ENCODE measurements at regions not wholly inside any gene's neighbourhood (a gene's known extent, or its start where the extent isn't known, plus 50 kb on each side); places are given as distances from the start of the nearest gene placed in this dataset.

DNA sequence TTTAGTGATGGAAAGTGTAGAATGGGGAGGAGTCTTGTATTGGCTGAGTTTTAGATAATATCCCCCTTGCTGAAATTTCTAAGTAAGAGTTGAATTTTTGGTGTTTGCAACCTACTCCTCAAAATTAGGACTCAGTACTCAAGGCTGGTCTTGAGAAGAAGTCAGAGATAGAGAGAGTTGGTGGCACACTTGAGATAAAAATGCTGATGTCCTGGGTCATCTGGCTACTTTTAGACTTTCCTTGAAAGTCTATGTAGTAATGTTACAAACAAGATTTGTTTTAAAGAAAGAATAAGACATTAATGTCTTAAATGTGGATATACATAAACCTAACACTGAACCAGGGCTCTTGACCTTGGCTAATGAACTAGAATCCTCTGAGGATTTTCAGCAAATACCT lies 62.5 kb upstream of the MLIP start:
- intact Hi-C loops (cut with micrococcal nuclease): no loop called here
- Histone ChIP-seq H3K4me3 (replicated peaks in 1 of 2; ENCODE audit: low read depth in 1 of 2, low read length in 2 of 2) (no peak overlapping the region), H3K9me3 (ENCODE audit: control insufficient read depth in 1 of 2, insufficient read depth in 1 of 2, low read depth in 1 of 2, low read length in 2 of 2) (no peaks in the 10 kb centered on the region), H4K20me1 (ENCODE audit: insufficient read depth) (no peaks in the 10 kb centered on the region), H3K36me3 (ENCODE audit: control insufficient read depth in 1 of 2, insufficient read depth in 2 of 2, low read length in 2 of 2) (no peaks in the 10 kb centered on the region), H3K4me1 (ENCODE audit: control insufficient read depth in 1 of 2, insufficient read depth in 2 of 2, low read length in 2 of 2) (peaks cover 4 to 5% of the 10 kb centered on the region in 2 experiments; a peak in 3 of 4 replicates), H3K79me2 (ENCODE audit: insufficient read depth, low read length) (no peaks in the 10 kb centered on the region), H3K9me2 (ENCODE audit: insufficient read depth) (no peaks in the 10 kb centered on the region), H3K4me2 (ENCODE audit: low read length) (no peak overlapping the region), H2AFZ (ENCODE audit: low read depth, low read length, poor library complexity, severe bottlenecking) (no peak overlapping the region), H3K27ac (ENCODE audit: low read depth, low read length) (no peak overlapping the region), H3K27me3 (ENCODE audit: insufficient read depth, low read length) (no peaks in the 10 kb centered on the region), H3K9ac (ENCODE audit: low read length) (no peak overlapping the region)
- CTCF ChIA-PET: no interaction called here
- DNase-seq (ENCODE audit: low read depth, low spot score): no peak
- ATAC-seq: no peak
- POLR2A ChIA-PET: no interaction called here
- RAD21 ChIA-PET (ENCODE audit: low non-redundant PET in 1 of 2, low total read pairs in 2 of 2, uncharacterized antibody in 2 of 2, unreplicated experiment in 2 of 2): no interaction called here
- BruUV-seq (replicated peaks): no TSS peak
- TF ChIP-seq, protein P1, sequence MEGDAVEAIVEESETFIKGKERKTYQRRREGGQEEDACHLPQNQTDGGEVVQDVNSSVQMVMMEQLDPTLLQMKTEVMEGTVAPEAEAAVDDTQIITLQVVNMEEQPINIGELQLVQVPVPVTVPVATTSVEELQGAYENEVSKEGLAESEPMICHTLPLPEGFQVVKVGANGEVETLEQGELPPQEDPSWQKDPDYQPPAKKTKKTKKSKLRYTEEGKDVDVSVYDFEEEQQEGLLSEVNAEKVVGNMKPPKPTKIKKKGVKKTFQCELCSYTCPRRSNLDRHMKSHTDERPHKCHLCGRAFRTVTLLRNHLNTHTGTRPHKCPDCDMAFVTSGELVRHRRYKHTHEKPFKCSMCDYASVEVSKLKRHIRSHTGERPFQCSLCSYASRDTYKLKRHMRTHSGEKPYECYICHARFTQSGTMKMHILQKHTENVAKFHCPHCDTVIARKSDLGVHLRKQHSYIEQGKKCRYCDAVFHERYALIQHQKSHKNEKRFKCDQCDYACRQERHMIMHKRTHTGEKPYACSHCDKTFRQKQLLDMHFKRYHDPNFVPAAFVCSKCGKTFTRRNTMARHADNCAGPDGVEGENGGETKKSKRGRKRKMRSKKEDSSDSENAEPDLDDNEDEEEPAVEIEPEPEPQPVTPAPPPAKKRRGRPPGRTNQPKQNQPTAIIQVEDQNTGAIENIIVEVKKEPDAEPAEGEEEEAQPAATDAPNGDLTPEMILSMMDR (IDR thresholded peaks at IDR 0.05 in 2 of 3, conservative IDR thresholded peaks at IDR 0.05 in 1 of 3; ENCODE audit: borderline replicate concordance in 1 of 3, insufficient read depth in 1 of 3, low read depth in 2 of 3, low read length in 2 of 3): no peak
- TF ChIP-seq ZNF274 (IDR thresholded peaks at IDR 0.05; ENCODE audit: low read depth, low read length): no peak
- no peak for TF ChIP-seq JUND (IDR thresholded peaks at IDR 0.05)
- TF ChIP-seq, protein P2, sequence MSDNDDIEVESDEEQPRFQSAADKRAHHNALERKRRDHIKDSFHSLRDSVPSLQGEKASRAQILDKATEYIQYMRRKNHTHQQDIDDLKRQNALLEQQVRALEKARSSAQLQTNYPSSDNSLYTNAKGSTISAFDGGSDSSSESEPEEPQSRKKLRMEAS (IDR thresholded peaks at IDR 0.05): no peak

DNA sequence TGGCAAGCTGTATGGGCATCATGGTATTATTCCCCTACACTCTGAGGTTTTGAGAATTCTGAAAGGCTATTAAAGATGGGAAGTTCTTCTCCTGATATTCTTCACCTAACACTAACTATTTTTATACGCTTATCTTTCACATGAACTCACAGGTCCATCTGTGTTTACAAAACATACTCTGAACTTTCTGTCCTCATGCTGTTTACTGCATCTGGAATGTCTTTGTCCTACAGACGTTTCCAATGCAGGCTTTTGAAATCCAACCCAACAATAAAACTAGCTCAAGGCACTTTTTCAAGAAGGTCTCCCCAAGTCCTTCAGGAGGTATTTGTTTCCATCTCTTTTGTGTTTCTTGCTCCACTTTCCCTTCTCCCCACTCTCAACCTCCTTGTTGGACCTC lies 60.5 kb upstream of the MLIP start:
- no peak overlapping the region for H3K9ac ChIP-seq (ENCODE audit: low read length)
- no peaks in the 10 kb centered on the region for H3K27me3 ChIP-seq (ENCODE audit: insufficient read depth, low read length)
- no peaks in the 10 kb centered on the region for H3K36me3 ChIP-seq (ENCODE audit: control insufficient read depth in 1 of 2, insufficient read depth in 2 of 2, low read length in 2 of 2)
- RAD21 ChIA-PET (ENCODE audit: low non-redundant PET in 1 of 2, low total read pairs in 2 of 2, uncharacterized antibody in 2 of 2, unreplicated experiment in 2 of 2): no interaction called here
- no peaks in the 10 kb centered on the region for H3K9me2 ChIP-seq (ENCODE audit: insufficient read depth)
- TF ChIP-seq POLR2A (IDR thresholded peaks at IDR 0.05; ENCODE audit: borderline replicate concordance, extremely low read depth, insufficient read depth, insufficient read length): no peak
- TF ChIP-seq POLR2AphosphoS5 (IDR thresholded peaks at IDR 0.05; ENCODE audit: low read depth, low read length): no peak
- TF ChIP-seq SRF (IDR thresholded peaks at IDR 0.05; ENCODE audit: low read depth): no peak
- no peak for TF ChIP-seq ELF1 (IDR thresholded peaks at IDR 0.05; ENCODE audit: borderline replicate concordance, low read depth)
- TF ChIP-seq YY1 (IDR thresholded peaks at IDR 0.05; ENCODE audit: extremely low read depth, insufficient replicate concordance, low read depth, low read length): no peak
- no peak for TF ChIP-seq RAD21 (IDR thresholded peaks at IDR 0.05; ENCODE audit: low read depth)
- TF ChIP-seq, protein P3, sequence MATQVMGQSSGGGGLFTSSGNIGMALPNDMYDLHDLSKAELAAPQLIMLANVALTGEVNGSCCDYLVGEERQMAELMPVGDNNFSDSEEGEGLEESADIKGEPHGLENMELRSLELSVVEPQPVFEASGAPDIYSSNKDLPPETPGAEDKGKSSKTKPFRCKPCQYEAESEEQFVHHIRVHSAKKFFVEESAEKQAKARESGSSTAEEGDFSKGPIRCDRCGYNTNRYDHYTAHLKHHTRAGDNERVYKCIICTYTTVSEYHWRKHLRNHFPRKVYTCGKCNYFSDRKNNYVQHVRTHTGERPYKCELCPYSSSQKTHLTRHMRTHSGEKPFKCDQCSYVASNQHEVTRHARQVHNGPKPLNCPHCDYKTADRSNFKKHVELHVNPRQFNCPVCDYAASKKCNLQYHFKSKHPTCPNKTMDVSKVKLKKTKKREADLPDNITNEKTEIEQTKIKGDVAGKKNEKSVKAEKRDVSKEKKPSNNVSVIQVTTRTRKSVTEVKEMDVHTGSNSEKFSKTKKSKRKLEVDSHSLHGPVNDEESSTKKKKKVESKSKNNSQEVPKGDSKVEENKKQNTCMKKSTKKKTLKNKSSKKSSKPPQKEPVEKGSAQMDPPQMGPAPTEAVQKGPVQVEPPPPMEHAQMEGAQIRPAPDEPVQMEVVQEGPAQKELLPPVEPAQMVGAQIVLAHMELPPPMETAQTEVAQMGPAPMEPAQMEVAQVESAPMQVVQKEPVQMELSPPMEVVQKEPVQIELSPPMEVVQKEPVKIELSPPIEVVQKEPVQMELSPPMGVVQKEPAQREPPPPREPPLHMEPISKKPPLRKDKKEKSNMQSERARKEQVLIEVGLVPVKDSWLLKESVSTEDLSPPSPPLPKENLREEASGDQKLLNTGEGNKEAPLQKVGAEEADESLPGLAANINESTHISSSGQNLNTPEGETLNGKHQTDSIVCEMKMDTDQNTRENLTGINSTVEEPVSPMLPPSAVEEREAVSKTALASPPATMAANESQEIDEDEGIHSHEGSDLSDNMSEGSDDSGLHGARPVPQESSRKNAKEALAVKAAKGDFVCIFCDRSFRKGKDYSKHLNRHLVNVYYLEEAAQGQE (IDR thresholded peaks at IDR 0.05; ENCODE audit: low read depth): no peak
- TF ChIP-seq CEBPB (IDR thresholded peaks at IDR 0.05; ENCODE audit: low read depth): no peak
- no peaks in the 10 kb centered on the region for H3K9me3 ChIP-seq (ENCODE audit: control insufficient read depth in 1 of 2, insufficient read depth in 1 of 2, low read depth in 1 of 2, low read length in 2 of 2)
- H4K20me1 ChIP-seq (ENCODE audit: insufficient read depth): no peaks in the 10 kb centered on the region
- H3K27ac ChIP-seq (ENCODE audit: low read depth, low read length): no peak overlapping the region
- H3K4me3 ChIP-seq (replicated peaks in 1 of 2; ENCODE audit: low read depth in 1 of 2, low read length in 2 of 2): no peak overlapping the region
- POLR2A ChIA-PET: no interaction called here
- DNase-seq (ENCODE audit: low read depth, low spot score) (no peak), ATAC-seq (no peak)
- no peaks in the 10 kb centered on the region for H3K79me2 ChIP-seq (ENCODE audit: insufficient read depth, low read length)
- CTCF ChIA-PET: no interaction called here
- H3K4me2 ChIP-seq (ENCODE audit: low read length): no peak overlapping the region
- H3K4me1 ChIP-seq (ENCODE audit: control insufficient read depth in 1 of 2, insufficient read depth in 2 of 2, low read length in 2 of 2): peaks cover 5 to 14% of the 10 kb centered on the region in 2 experiments; a peak in 3 of 4 replicates
- no TSS peak for BruUV-seq (replicated peaks)
- no peak overlapping the region for H2AFZ ChIP-seq (ENCODE audit: low read depth, low read length, poor library complexity, severe bottlenecking)
- intact Hi-C loops (cut with micrococcal nuclease): no loop called here
